Trophoblast cell (in vitro differentiated cells and primary cell): ENCODE measurements at regions not wholly inside any gene's neighbourhood (a gene's known extent, or its start where the extent isn't known, plus 50 kb on each side); places are given as distances from the start of the nearest gene placed in this dataset.

Experiments
- DNase-seq, 2 donors: peaks; one replicate each; pipeline ENCODE4 v3.0.0-alpha.2; 2016
- H2AFZ ChIP-seq: 2 replicates; pipeline ENCODE4 v1.6.1; 2013; ENCODE audit warnings: low read length, moderate library complexity, mild to moderate bottlenecking; ENCODE audit not compliant: insufficient read depth, poor library complexity
- H2AK5ac ChIP-seq: 2 replicates; pipeline ENCODE4 v1.6.1; 2013; ENCODE audit warnings: mild to moderate bottlenecking, low read length
- H2BK120ac ChIP-seq: 2 replicates; pipeline ENCODE4 v1.6.1; 2013; ENCODE audit warnings: low read length, mild to moderate bottlenecking, moderate library complexity; ENCODE audit not compliant: insufficient read depth, poor library complexity
- H2BK12ac ChIP-seq: 2 replicates; pipeline ENCODE4 v1.6.1; 2013; ENCODE audit warnings: mild to moderate bottlenecking, low read length, moderate library complexity
- H2BK5ac ChIP-seq: 2 replicates; pipeline ENCODE4 v1.6.1; 2013; ENCODE audit warnings: low read length, low read depth, moderate library complexity, mild to moderate bottlenecking; ENCODE audit not compliant: poor library complexity
- H3K14ac ChIP-seq: 2 replicates; pipeline ENCODE4 v1.6.1; 2013; ENCODE audit warnings: mild to moderate bottlenecking, low read length
- H3K18ac ChIP-seq: 2 replicates; pipeline ENCODE4 v1.6.1; 2013; ENCODE audit warnings: mild to moderate bottlenecking, low read length
- H3K23ac ChIP-seq: 2 replicates; pipeline ENCODE4 v1.6.1; 2013; ENCODE audit warnings: low read length
- H3K27ac ChIP-seq: 2 replicates; pipeline ENCODE4 v1.5.1; 2013; ENCODE audit warnings: low read depth, mild to moderate bottlenecking, inconsistent platforms, low read length, moderate library complexity
- H3K27me3 ChIP-seq: 2 replicates; pipeline ENCODE4 v1.6.1; 2013; ENCODE audit warnings: inconsistent platforms, mild to moderate bottlenecking, low read length, moderate library complexity; ENCODE audit not compliant: insufficient read depth
- H3K36me3 ChIP-seq, 2 experiments: 1 replicate in 1 of 2; 2 replicates in 1 of 2; pipeline ENCODE4 v1.6.1; 2013; ENCODE audit warnings: low read length in 2 of 2, mild to moderate bottlenecking in 2 of 2, moderate library complexity in 1 of 2; ENCODE audit not compliant: insufficient read depth in 2 of 2, control insufficient read depth in 1 of 2
- H3K4ac ChIP-seq: 2 replicates; pipeline ENCODE4 v1.6.1; 2013; ENCODE audit warnings: low read depth, mild to moderate bottlenecking, low read length, moderate library complexity
- H3K4me1 ChIP-seq, 2 experiments: 1 replicate in 1 of 2; 2 replicates in 1 of 2; pipeline ENCODE4 v1.6.1; 2013; ENCODE audit warnings: low read length in 2 of 2, mild to moderate bottlenecking in 2 of 2, moderate library complexity in 1 of 2; ENCODE audit not compliant: insufficient read depth in 2 of 2, control insufficient read depth in 1 of 2
- H3K4me2 ChIP-seq: 2 replicates; pipeline ENCODE4 v1.6.1; 2013; ENCODE audit warnings: inconsistent platforms, mild to moderate bottlenecking, low read length, moderate library complexity
- H3K4me3 ChIP-seq: 2 replicates; pipeline ENCODE4 v1.5.1; 2013; ENCODE audit warnings: mild to moderate bottlenecking, low read depth, low read length, inconsistent platforms
- H3K79me1 ChIP-seq: one replicate; pipeline ENCODE4 v1.6.1; 2013; ENCODE audit warnings: low read length
- H3K79me2 ChIP-seq: 2 replicates; pipeline ENCODE4 v1.6.1; 2013; ENCODE audit warnings: low read length, mild to moderate bottlenecking; ENCODE audit not compliant: control insufficient read depth, insufficient read depth, poor library complexity
- H3K9ac ChIP-seq: 2 replicates; pipeline ENCODE4 v1.6.1; 2013; ENCODE audit warnings: mild to moderate bottlenecking, low read length
- H3K9me3 ChIP-seq: 2 replicates; pipeline ENCODE4 v1.6.1; 2013; ENCODE audit warnings: low read depth, mild to moderate bottlenecking, control low read depth, inconsistent platforms, low read length; ENCODE audit not compliant: insufficient read depth
- H4K12ac ChIP-seq: 2 replicates; pipeline ENCODE4 v1.6.1; 2013; ENCODE audit warnings: low read depth, mild to moderate bottlenecking, low read length, moderate library complexity
- H4K8ac ChIP-seq: 2 replicates; pipeline ENCODE4 v1.6.1; 2013; ENCODE audit warnings: low read depth, mild to moderate bottlenecking, low read length, moderate library complexity
- H4K91ac ChIP-seq: one replicate; pipeline ENCODE4 v1.6.1; 2013; ENCODE audit warnings: low read depth, mild to moderate bottlenecking, low read length, moderate library complexity
- WGBS: extraction: QIAGEN DNeasy Blood & Tissue Kit; methylation state at CpG from one replicate; pipeline ENCODE4 v1.1.7; 2013; ENCODE audit warnings: missing lambda C conversion rate; ENCODE audit not compliant: insufficient read length, insufficient coverage; ENCODE audit errors: extremely low coverage; 5-methylcytosine and 5-hydroxymethylcytosine counted together

DNA sequence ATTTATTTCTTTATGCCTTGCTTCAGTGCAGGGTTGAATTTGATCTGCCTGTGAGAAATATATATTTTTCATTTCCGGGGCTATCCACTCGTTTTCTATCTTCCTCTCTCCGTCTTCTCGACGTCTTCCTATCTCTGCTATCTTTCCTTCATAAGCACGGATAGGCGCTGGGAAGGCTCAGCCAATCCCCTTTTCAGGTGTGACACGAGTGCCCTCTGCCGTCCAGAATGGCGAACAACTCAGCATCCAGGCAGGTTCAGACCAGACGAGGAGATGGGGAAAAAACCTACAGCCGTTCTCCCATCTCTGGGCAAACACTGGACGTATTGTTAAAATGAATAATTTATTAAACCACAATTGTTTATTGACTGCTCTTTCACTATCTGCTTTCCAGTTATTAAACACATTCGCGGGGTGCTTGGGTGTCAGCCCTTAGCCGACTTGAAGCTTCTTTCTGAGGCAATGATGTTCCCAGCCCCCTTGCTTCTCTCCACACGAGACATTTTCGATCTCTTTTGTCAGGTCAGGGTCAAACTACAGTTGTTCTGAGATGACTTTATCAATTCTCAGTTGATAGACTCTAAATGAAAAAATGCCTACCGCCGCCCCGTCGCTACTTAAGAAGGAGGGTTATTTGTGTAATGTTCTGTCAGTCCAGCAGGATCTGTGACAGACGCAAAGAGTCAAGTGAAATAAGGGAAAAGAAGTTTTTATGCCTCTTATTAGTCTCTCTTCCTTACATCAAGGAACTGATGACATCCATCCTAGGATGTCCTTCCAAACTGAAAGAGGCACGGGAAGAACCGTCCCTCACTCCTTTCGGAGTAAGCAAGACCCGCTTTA is 96.3 kb upstream of the NOCT start:
- H3K14ac ChIP-seq = no peak overlapping the region

DNA sequence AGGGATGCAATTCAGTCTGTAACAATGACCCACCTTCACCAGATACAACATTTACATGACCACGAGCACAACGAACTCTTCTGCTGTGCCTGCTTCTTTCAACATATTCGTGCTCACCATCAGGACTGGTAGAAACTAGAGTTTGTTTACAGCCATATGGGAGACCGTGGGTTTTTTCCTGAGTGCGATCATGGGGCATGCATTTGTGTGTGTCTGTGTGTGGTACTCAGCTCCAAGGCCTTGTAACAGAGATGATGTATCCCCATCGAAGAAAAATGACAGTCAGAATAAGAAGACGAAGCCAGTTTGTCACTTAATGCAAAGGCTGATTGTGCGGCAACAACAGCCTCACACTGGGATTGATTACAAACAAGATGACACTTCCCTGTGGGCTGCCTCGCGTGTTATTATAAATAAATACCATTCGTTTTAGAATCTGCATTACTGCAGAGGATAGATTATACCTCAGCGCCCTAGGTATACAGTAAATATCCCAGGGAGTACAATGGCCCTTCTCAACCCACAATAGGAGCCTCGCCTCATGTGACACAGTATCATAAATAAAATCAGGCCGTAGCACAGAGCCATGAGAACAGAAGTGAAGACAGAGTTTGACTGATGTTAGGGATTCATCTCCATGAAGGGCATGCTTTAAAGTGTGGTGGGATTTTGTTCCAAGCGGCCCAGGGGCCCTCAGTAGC is 97.3 kb upstream of the NOCT start:
- H3K23ac ChIP-seq = no peak overlapping the region
- DNase-seq = no peak
- no peak overlapping the region for H3K14ac ChIP-seq
- H2AFZ ChIP-seq = no peak overlapping the region
- no peaks in the 10 kb centered on the region for H3K9me3 ChIP-seq
- H3K79me1 ChIP-seq = no peaks in the 10 kb centered on the region
- H4K8ac ChIP-seq = no peak overlapping the region
- no peak overlapping the region for H3K4ac ChIP-seq
- H3K27ac ChIP-seq = no peak overlapping the region
- H3K4me2 ChIP-seq = no peak overlapping the region
- H3K4me3 ChIP-seq = no peak overlapping the region
- H3K79me2 ChIP-seq = no peaks in the 10 kb centered on the region
- H2AK5ac ChIP-seq = no peak overlapping the region
- no peak overlapping the region for H4K12ac ChIP-seq
- H3K9ac ChIP-seq = no peak overlapping the region
- no peaks in the 10 kb centered on the region for H3K27me3 ChIP-seq
- H2BK12ac ChIP-seq = no peak overlapping the region
- no peak overlapping the region for H2BK5ac ChIP-seq
- no peaks in the 10 kb centered on the region for H3K36me3 ChIP-seq
- no peak overlapping the region for H3K18ac ChIP-seq
- WGBS = no CpG with 5 or more reads among the region's 15 CpGs
- no peak overlapping the region for H2BK120ac ChIP-seq
- no peak overlapping the region for H4K91ac ChIP-seq
- H3K4me1 ChIP-seq = no peaks in the 10 kb centered on the region

More for the DNA sequence above, 96.3 kb upstream of the NOCT start:
- no peak overlapping the region for H2BK120ac ChIP-seq
- H3K4me3 ChIP-seq = no peak overlapping the region
- H3K18ac ChIP-seq = no peak overlapping the region
- no CpG with 5 or more reads among the region's 27 CpGs for WGBS
- H3K27ac ChIP-seq = no peak overlapping the region
- H2BK5ac ChIP-seq = no peak overlapping the region
- no peaks in the 10 kb centered on the region for H3K36me3 ChIP-seq
- no peak overlapping the region for H3K4ac ChIP-seq
- H4K12ac ChIP-seq = no peak overlapping the region
- H2BK12ac ChIP-seq = no peak overlapping the region
- H3K23ac ChIP-seq = no peak overlapping the region
- H3K27me3 ChIP-seq = no peaks in the 10 kb centered on the region
- H3K79me1 ChIP-seq = no peaks in the 10 kb centered on the region
- H2AFZ ChIP-seq = no peak overlapping the region
- H3K9me3 ChIP-seq = no peaks in the 10 kb centered on the region
- no peak overlapping the region for H3K9ac ChIP-seq
- no peaks in the 10 kb centered on the region for H3K79me2 ChIP-seq
- H4K91ac ChIP-seq = no peak overlapping the region
- DNase-seq = peak; percentile 79 to 90
- H3K4me2 ChIP-seq = no peak overlapping the region
- H2AK5ac ChIP-seq = no peak overlapping the region
- no peaks in the 10 kb centered on the region for H3K4me1 ChIP-seq
- H4K8ac ChIP-seq = no peak overlapping the region

DNA sequence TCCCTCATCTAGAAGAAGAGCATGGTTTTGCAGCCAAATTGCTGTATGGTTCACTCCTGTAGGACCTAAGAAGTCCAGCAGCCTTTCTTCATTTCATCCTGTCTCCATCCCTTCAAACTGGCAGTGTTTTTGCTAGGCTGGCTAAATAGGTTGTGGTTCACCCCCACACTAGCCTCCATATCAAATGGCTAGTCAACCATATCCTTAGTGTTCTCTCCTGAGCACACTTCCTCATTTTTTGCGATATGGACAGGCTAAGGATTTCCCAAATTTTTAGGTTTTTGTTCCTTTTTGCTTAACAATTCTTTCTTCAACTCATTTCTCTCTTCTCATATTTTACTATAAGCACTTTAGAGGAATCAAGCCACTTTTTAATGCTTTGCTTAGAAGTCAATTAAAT is 98.8 kb upstream of the NOCT start:
- H3K36me3 ChIP-seq = no peaks in the 10 kb centered on the region
- H3K79me1 ChIP-seq = no peaks in the 10 kb centered on the region
- no peak overlapping the region for H3K14ac ChIP-seq
- no CpG with 5 or more reads among the region's 1 CpG for WGBS
- H3K4me2 ChIP-seq = no peak overlapping the region
- no peak overlapping the region for H3K18ac ChIP-seq
- H2BK12ac ChIP-seq = no peak overlapping the region
- no peak overlapping the region for H2BK5ac ChIP-seq
- H3K9me3 ChIP-seq = no peaks in the 10 kb centered on the region
- H3K4me1 ChIP-seq = no peaks in the 10 kb centered on the region
- H4K8ac ChIP-seq = no peak overlapping the region
- no peak for DNase-seq
- no peak overlapping the region for H3K27ac ChIP-seq
- H2AK5ac ChIP-seq = no peak overlapping the region
- H4K91ac ChIP-seq = no peak overlapping the region
- H3K79me2 ChIP-seq = no peaks in the 10 kb centered on the region
- H3K27me3 ChIP-seq = no peaks in the 10 kb centered on the region
- no peak overlapping the region for H3K23ac ChIP-seq
- no peak overlapping the region for H3K4ac ChIP-seq
- H3K4me3 ChIP-seq = no peak overlapping the region
- H2BK120ac ChIP-seq = no peak overlapping the region
- H3K9ac ChIP-seq = no peak overlapping the region
- H2AFZ ChIP-seq = no peak overlapping the region
- no peak overlapping the region for H4K12ac ChIP-seq

DNA sequence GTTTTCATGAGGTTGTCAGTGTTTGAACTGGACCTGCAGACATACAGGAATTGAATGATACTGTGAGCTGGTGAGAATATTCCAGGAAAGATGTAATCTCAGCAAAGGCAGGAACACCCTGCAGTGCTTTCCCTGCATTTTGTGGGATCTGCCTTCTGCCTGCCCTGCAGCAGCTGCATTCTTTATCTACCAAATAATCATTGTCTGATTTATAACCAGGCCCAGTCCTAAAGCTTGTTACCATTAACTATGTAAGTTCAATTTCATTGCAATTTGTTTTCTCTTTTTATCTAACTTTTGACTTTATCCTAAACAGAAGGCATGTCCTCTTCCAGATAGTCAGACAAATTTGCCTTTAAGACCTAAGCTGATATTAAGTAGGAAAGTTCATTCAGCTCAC is 99.8 kb upstream of the NOCT start:
- no peak overlapping the region for H3K4me2 ChIP-seq
- H3K27ac ChIP-seq = no peak overlapping the region
- H4K12ac ChIP-seq = no peak overlapping the region
- H3K79me1 ChIP-seq = peaks cover 2% of the 10 kb centered on the region
- H2AK5ac ChIP-seq = no peak overlapping the region
- no peak overlapping the region for H2BK120ac ChIP-seq
- no peaks in the 10 kb centered on the region for H3K36me3 ChIP-seq
- no peak overlapping the region for H2AFZ ChIP-seq
- H3K27me3 ChIP-seq = no peaks in the 10 kb centered on the region
- H3K9me3 ChIP-seq = no peaks in the 10 kb centered on the region
- no peak overlapping the region for H2BK12ac ChIP-seq
- no peak overlapping the region for H4K8ac ChIP-seq
- H4K91ac ChIP-seq = no peak overlapping the region
- H3K4ac ChIP-seq = no peak overlapping the region
- no peak overlapping the region for H2BK5ac ChIP-seq
- peaks cover 4 to 5% of the 10 kb centered on the region in 2 experiments for H3K4me1 ChIP-seq
- H3K18ac ChIP-seq = no peak overlapping the region
- no peak overlapping the region for H3K4me3 ChIP-seq
- H3K23ac ChIP-seq = no peak overlapping the region
- no peak overlapping the region for H3K9ac ChIP-seq
- DNase-seq = no peak
- H3K14ac ChIP-seq = no peak overlapping the region
- H3K79me2 ChIP-seq = no peaks in the 10 kb centered on the region
